ENCODE measurements at regions not wholly inside any gene's neighbourhood (a gene's known extent, or its start where the extent isn't known, plus 50 kb on each side); places are given as distances from the start of the nearest gene placed in this dataset.
A peak's percentile ranks its signal among the peaks of the same experiment; 100 is the strongest.

DNA sequence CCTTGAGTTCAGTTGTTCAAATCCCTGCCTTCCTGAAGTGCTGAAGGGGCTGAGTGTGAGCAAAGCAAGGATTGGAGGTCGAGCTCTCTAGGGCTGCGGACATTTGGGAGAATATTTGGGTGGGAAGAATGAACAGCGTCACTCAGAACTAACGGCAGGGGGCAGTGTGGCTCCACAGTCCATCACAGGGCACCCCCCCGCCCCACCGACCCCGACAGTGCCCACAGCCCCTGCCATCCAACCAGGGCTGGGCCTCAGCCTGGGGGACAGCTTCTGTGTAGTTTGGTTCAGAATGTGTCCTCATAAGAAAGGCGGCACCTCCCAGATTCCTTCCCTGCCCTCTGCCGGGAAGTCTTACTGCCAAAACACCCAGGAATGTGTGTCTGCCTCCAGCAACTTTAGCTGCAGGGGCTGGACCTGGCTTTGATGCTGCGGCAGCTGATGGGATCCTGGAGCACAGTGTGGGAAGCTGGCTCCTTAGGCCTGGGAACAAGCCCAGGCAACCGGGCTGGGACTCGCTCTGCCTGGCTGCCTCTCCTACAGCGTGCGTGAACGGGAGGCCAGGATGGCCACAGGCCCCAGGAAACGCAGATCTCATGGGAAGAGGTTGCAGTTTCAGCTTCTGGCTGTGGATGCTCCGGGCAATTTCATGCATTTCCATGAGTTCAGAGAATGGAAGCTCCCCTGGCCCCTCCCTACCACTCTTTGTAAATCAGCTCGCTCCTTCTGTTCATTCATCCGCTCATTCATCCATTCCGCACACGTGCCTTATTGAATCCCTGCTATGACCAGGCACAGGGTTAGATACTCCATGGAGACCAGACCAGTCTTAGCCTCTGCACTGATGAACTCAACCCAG, 104.9 kb upstream of the TMPRSS2 start:
- peak; percentile 85 for TF ChIP-seq CTCF (IDR thresholded peaks at IDR 0.05)
- peak; percentile 71 for TF ChIP-seq SMC3 (IDR thresholded peaks at IDR 0.05; ENCODE audit: low read depth, low read length)
- TF ChIP-seq USF1 (IDR thresholded peaks at IDR 0.05; ENCODE audit: borderline replicate concordance, low read depth), result no peak
- TF ChIP-seq POLR2AphosphoS5 (IDR thresholded peaks at IDR 0.05; ENCODE audit: low read depth, low read length), result no peak
- TF ChIP-seq GABPA (IDR thresholded peaks at IDR 0.05; ENCODE audit: low read depth), result no peak
- no peak for TF ChIP-seq MEF2A (IDR thresholded peaks at IDR 0.05; ENCODE audit: borderline replicate concordance, low read depth)
- TF ChIP-seq REST (IDR thresholded peaks at IDR 0.05; ENCODE audit: low read depth, low read length), result no peak
- no peak for TF ChIP-seq RFX5 (IDR thresholded peaks at IDR 0.05; ENCODE audit: low read length)
- TF ChIP-seq RAD21 (IDR thresholded peaks at IDR 0.05; ENCODE audit: low read length), result peak; percentile 74
- no peak for TF ChIP-seq RCOR1 (IDR thresholded peaks at IDR 0.05; ENCODE audit: low read length)
- TF ChIP-seq CHD2 (IDR thresholded peaks at IDR 0.05; ENCODE audit: low read length, partially characterized antibody), result no peak
- peak; percentile 57 for TF ChIP-seq NFIC (IDR thresholded peaks at IDR 0.05; ENCODE audit: borderline replicate concordance)
- no peak for TF ChIP-seq FOXJ3 (CRISPR knock-in tag; IDR thresholded peaks at IDR 0.05)

Measured in SK-N-SH (cell line).